ENCODE measurements at regions not wholly inside any gene's neighbourhood (a gene's known extent, or its start where the extent isn't known, plus 50 kb on each side); places are given as distances from the start of the nearest gene placed in this dataset.
"Not testable (repeated sequence)": the region's sequence is repeated elsewhere in the genome, so short reads cannot be mapped to it uniquely, and the experiment has no call there.

DNA sequence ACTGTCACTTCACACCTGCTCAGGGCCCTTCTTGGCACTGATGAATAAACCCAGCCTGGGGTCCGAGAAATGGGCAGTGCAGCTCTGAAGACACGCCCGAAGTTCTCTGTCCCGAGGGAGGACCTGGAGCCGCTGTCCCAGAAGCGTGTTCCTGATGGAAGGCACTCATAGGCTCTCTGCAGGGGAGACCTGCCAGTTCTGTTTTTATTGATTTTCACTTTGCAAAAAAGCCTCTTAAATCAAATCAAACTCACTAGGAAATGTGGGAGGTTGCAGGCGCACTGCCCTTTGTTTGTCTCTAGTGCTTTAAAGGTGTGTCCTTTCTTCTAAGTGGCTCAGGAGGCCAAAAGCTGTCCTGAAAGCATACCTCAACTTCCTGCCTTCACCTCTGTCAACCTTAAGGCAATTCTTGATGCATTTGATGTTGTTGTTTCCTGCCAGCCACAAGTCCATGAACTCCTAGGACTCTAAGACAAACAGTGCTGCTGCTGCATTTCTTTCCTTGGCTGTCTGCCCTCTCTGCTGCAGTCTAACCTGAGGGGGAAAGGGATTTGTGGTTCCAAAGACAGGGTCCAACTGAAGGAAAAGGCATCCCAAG lies 663.2 kb downstream of the UQCRFS1 start:
- Mint-ChIP-seq H3K4me3 (ENCODE audit: low read depth, unreplicated experiment) (no peak overlapping the region), H3K36me3 (ENCODE audit: insufficient read depth, unreplicated experiment) (no peaks in the 10 kb centered on the region), H3K4me1 (ENCODE audit: low read depth, unreplicated experiment) (no peaks in the 10 kb centered on the region), H3K27me3 (ENCODE audit: unreplicated experiment) (no peaks in the 10 kb centered on the region), H3K9me3 (ENCODE audit: low read depth, unreplicated experiment) (peaks cover 9% of the 10 kb centered on the region), H3K27ac (ENCODE audit: unreplicated experiment) (no peak overlapping the region)
- TF ChIP-seq, protein P1, sequence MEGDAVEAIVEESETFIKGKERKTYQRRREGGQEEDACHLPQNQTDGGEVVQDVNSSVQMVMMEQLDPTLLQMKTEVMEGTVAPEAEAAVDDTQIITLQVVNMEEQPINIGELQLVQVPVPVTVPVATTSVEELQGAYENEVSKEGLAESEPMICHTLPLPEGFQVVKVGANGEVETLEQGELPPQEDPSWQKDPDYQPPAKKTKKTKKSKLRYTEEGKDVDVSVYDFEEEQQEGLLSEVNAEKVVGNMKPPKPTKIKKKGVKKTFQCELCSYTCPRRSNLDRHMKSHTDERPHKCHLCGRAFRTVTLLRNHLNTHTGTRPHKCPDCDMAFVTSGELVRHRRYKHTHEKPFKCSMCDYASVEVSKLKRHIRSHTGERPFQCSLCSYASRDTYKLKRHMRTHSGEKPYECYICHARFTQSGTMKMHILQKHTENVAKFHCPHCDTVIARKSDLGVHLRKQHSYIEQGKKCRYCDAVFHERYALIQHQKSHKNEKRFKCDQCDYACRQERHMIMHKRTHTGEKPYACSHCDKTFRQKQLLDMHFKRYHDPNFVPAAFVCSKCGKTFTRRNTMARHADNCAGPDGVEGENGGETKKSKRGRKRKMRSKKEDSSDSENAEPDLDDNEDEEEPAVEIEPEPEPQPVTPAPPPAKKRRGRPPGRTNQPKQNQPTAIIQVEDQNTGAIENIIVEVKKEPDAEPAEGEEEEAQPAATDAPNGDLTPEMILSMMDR (IDR thresholded peaks at IDR 0.05; ENCODE audit: unreplicated experiment): no peak
- CTCF ChIA-PET: no interaction called here
- DNase-seq: no peak
- intact Hi-C loops (cut with micrococcal nuclease; ENCODE audit: unreplicated experiment): no loop called here
- no TSS peak for BruUV-seq (replicated peaks)

DNA sequence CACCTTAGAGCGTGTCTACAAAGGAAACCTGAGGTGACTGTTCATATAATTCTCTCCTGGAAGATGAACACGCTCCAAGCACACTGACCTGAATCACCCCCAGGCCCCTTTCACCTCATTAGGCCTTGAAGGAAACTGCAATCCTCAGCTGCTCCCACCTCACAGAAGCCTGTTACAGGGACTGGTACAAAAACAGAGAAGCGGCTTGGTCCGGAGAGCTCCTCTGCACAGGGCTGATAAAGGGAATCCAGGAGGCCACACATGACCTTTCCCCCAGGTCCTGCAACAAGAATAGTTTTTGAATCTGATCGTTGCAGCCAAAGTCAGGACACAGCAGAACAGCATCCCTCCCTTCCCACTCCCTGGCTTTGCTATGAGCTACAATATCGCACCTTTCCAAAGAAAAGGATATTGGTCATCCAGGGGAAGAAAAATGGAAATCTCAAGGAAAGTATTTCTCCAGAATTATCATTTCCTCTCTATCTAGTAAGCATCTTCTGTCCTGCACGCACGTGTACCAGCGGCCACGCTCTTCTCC lies 666.7 kb downstream of the UQCRFS1 start:
- peaks cover 6% of the 10 kb centered on the region for H3K9me3 Mint-ChIP-seq (ENCODE audit: low read depth, unreplicated experiment)
- no peak overlapping the region for H3K27ac Mint-ChIP-seq (ENCODE audit: unreplicated experiment)
- intact Hi-C loops (cut with micrococcal nuclease; ENCODE audit: unreplicated experiment): no loop called here
- no peaks in the 10 kb centered on the region for H3K27me3 Mint-ChIP-seq (ENCODE audit: unreplicated experiment)
- no peaks in the 10 kb centered on the region for H3K36me3 Mint-ChIP-seq (ENCODE audit: insufficient read depth, unreplicated experiment)
- H3K4me3 Mint-ChIP-seq (ENCODE audit: low read depth, unreplicated experiment): no peak overlapping the region
- TF ChIP-seq, protein P1 (IDR thresholded peaks at IDR 0.05; ENCODE audit: unreplicated experiment): no peak
- DNase-seq: no peak
- CTCF ChIA-PET: no interaction called here
- no TSS peak for BruUV-seq (replicated peaks)
- H3K4me1 Mint-ChIP-seq (ENCODE audit: low read depth, unreplicated experiment): no peaks in the 10 kb centered on the region

DNA sequence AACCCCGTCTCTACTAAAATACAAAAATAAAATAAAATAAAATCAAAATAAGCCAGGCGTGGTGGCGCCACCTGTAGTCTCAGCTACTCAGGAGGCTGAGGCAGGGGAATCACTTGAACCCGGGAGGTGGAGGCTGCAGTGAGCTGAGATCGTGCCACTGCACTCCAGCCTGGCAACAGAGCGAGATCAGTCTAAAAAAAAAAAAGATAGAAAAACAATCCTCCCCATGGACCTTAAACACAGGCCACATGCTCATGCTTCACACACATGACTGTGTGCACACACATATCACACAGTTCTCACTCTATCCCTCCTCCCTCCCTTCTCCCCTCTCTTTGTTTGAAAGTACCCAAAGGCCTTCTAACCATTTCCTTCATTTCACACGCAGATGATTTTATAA lies 667.6 kb downstream of the UQCRFS1 start:
- H3K4me3 Mint-ChIP-seq (ENCODE audit: low read depth, unreplicated experiment); H3K4me1 Mint-ChIP-seq (ENCODE audit: low read depth, unreplicated experiment); H3K9me3 Mint-ChIP-seq (ENCODE audit: low read depth, unreplicated experiment); H3K27ac Mint-ChIP-seq (ENCODE audit: unreplicated experiment); DNase-seq; BruUV-seq (replicated peaks); CTCF ChIA-PET; H3K36me3 Mint-ChIP-seq (ENCODE audit: insufficient read depth, unreplicated experiment); H3K27me3 Mint-ChIP-seq (ENCODE audit: unreplicated experiment); intact Hi-C loops (cut with micrococcal nuclease; ENCODE audit: unreplicated experiment): not testable (repeated sequence)

DNA sequence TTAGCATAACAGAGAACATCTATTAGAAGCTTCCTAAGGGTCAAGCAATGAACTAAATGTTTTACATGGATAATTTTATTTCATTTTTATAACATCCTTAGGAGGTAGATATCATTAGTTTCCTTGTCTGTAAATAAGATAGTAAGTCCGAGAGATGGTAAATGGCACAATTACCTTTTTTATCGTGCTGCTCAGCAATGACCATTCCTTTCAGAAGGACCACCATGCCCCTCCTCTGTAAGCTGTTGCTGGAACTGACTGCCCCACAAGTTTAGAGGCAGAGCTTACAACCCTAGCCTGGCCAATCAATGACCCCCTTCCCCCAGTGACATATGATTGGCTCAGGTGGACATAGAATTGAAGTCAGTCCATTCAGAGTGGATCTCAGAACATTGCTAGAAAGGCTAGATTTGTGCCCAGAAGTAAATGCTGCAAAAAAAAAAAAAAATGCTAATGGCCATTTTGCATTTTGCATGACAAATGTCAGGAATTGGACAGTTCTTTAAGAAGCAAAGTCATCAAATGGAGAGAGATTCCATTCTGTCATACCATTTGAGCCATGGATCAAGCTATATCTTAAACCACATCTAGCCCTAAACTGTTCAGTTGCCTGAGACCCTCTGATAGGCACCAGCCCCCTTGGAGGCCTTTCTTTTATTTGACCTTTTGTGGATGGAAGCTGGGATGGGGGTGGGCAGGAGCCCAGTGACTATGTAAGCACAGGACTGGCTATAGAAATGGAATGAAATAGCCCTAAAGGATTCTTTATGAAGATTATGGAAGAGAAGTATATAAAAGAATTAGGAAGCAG lies 668.3 kb downstream of the UQCRFS1 start:
- CTCF ChIA-PET: no interaction called here
- no peaks in the 10 kb centered on the region for H3K27me3 Mint-ChIP-seq (ENCODE audit: unreplicated experiment)
- DNase-seq: no peak
- H3K9me3 Mint-ChIP-seq (ENCODE audit: low read depth, unreplicated experiment): peaks cover 6% of the 10 kb centered on the region
- BruUV-seq (replicated peaks): no TSS peak
- no peak overlapping the region for H3K27ac Mint-ChIP-seq (ENCODE audit: unreplicated experiment)
- no peaks in the 10 kb centered on the region for H3K36me3 Mint-ChIP-seq (ENCODE audit: insufficient read depth, unreplicated experiment)
- no peaks in the 10 kb centered on the region for H3K4me1 Mint-ChIP-seq (ENCODE audit: low read depth, unreplicated experiment)
- H3K4me3 Mint-ChIP-seq (ENCODE audit: low read depth, unreplicated experiment): no peak overlapping the region
- TF ChIP-seq, protein P1 (IDR thresholded peaks at IDR 0.05; ENCODE audit: unreplicated experiment): no peak
- intact Hi-C loops (cut with micrococcal nuclease; ENCODE audit: unreplicated experiment): no loop called here

Measured in Calu3 (cell line).